ENCODE measurements at regions not wholly inside any gene's neighbourhood (a gene's known extent, or its start where the extent isn't known, plus 50 kb on each side); places are given as distances from the start of the nearest gene placed in this dataset.

GRCh38 chr21:40950970-40951369, 104.0 kb upstream of the DSCAM start:
- TF ChIP-seq, protein P1, sequence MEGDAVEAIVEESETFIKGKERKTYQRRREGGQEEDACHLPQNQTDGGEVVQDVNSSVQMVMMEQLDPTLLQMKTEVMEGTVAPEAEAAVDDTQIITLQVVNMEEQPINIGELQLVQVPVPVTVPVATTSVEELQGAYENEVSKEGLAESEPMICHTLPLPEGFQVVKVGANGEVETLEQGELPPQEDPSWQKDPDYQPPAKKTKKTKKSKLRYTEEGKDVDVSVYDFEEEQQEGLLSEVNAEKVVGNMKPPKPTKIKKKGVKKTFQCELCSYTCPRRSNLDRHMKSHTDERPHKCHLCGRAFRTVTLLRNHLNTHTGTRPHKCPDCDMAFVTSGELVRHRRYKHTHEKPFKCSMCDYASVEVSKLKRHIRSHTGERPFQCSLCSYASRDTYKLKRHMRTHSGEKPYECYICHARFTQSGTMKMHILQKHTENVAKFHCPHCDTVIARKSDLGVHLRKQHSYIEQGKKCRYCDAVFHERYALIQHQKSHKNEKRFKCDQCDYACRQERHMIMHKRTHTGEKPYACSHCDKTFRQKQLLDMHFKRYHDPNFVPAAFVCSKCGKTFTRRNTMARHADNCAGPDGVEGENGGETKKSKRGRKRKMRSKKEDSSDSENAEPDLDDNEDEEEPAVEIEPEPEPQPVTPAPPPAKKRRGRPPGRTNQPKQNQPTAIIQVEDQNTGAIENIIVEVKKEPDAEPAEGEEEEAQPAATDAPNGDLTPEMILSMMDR (IDR thresholded peaks at IDR 0.05; ENCODE audit: low read depth, low read length, poor library complexity, severe bottlenecking): no peak
- TF ChIP-seq EZH2phosphoT487 (IDR thresholded peaks at IDR 0.05; ENCODE audit: borderline replicate concordance, low read length): no peak

Data from DOHH2 (cell line).